DMS114 treated with DMSO at 0.1 percent for 48 hours (cell line): ENCODE measurements at regions not wholly inside any gene's neighbourhood (a gene's known extent, or its start where the extent isn't known, plus 50 kb on each side); places are given as distances from the start of the nearest gene placed in this dataset.

Experiments
- DNase-seq: peaks from one replicate; lab custom pipeline; 2025; ENCODE audit not compliant: unreplicated experiment; lab: John Stamatoyannopoulos, UW

DNA sequence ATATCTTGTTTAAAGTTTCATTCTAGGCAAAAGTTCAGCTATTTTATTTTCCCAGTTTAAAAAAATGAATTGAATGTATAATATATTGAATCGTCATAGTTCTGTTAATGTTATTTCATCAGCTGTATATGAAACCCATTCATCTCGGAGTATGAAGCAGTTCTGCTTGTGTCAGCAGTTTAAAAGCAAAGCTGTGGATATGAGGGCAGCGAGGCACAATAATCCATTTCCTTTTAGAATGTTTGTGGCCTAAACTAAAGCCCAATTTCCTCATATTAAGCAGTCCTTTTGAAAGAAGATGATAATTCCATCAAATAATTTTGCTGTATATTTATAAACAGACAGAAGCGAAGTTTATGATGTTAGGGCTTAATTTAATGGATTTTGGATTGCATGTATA is 300.1 kb downstream of the SAMD5 start:
- DNase-seq: no peak

DNA sequence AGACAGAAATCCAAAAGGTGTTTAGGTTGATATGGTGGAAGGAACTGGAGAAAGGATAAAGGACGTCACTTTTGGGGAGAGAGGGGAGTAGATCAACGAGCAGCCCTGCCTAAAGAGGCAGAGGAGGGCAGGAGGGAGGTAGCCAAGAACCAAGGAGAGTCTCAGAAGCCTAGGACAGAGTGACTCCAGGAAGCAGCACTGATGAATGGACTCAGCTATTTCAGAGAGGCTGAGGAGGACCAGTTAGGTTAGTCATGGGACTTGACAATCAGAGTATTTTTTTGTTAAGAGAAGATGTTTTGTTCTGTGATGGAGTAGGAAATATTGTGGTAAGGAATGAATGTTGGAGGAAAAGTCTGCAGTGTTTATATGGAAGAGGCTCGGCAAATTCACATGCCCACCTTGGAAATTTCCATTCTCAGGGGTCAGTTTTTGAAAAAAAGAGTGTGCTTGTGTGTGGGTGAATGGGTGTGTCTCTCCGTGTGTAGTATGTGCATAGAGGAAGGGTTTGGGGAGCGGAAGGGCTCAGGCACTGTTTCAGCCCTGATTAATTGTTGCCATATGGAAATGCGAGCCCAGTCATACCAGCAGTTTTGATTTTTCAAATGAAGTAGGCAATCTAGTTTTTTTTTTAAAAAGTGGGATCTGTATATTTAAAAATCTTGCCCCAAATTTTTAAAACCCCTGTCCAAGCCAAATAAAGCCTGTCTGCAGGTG is 303.6 kb downstream of the SAMD5 start:
- no peak for DNase-seq

GRCh38 chr6:147817042-147817689 is 308.7 kb downstream of the SAMD5 start:
- no peak for DNase-seq

GRCh38 chr6:147820520-147820919 is 312.0 kb downstream of the SAMD5 start:
- DNase-seq: no peak

- no peak for DNase-seq
Measured at GRCh38 chr6:147821295-147821897, 312.9 kb downstream of the SAMD5 start.

DNA sequence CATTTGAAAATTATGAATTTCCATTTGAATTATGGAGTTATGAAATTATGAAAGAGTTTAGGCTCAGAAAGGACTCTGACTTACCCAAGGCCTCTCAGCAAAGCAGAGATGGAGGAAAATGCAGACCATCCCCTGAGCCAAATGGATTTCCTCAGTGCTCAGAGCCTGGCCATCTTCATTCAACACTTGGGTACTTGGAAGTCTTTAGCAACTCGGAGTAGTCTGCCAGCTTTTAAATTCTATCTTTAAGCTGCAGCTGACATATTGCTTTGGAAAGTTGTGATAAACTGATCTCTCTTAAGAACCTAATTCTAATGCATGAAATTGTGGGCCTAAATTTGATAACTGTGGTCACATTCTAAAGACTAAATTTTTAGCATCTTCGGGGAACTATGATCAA is 315.4 kb downstream of the SAMD5 start:
- DNase-seq: no peak

DNA sequence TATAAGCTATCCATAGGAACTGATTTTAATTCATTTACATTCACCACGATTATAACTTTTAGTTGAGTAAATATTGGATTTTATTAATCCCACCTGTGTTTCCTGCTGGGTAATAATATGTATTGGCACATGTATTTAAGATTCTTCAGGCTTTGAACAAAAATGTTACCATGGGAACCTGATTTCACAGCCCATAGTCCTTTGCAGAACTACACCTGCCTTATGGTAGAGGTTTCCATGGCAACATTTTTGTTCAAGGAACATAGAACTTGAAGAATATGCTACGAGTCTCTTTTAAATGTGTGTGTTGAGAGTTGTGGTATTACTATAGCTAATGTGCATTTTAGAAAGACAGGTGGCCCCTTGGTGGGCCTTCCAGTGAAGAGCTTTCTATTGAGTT is 317.4 kb downstream of the SAMD5 start:
- DNase-seq: no peak

GRCh38 chr6:147826698-147827097 is 318.2 kb downstream of the SAMD5 start:
- DNase-seq: no peak

DNA sequence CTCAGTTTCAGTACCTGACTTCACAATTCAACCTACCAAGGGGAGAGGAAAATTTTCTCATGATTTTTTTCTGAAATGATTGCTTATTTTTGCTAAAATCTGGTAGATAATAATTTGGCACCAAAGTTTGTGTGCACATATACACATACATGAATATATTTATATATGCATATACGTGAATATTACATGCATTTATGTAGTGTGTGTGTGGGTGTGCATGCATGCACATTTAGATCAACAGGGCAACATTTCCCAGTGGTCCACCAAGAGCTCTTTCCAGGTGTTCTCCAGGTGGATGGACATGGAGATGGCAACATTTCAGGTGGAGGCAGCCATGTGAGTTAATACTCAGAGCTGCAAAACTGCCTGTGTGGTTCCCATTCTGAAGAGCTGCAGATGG is 320.9 kb downstream of the SAMD5 start:
- DNase-seq: no peak

- DNase-seq: no peak
Measured at GRCh38 chr6:147829835-147830234, 321.3 kb downstream of the SAMD5 start.

DNA sequence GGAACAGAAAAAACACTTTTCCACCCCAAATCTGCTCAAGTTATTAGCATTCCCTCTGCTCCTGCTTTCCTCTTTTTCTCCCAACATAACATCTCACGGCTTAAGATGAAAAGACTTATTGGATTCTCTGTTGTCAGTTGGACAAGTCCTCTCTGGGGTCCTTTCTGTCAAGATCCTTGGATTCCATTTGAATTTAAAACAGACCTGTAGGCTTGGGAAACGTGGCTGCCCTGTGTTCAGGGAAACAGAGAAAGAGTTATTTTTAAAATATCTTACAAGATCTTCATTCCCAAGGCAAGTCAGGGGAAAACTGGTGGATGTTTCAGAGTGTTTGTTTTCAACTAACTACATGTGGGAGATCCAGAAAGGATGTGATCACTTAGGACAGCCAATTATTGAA is 322.9 kb downstream of the SAMD5 start:
- no peak for DNase-seq

GRCh38 chr6:147833607-147834006 is 325.1 kb downstream of the SAMD5 start:
- no peak for DNase-seq

DNA sequence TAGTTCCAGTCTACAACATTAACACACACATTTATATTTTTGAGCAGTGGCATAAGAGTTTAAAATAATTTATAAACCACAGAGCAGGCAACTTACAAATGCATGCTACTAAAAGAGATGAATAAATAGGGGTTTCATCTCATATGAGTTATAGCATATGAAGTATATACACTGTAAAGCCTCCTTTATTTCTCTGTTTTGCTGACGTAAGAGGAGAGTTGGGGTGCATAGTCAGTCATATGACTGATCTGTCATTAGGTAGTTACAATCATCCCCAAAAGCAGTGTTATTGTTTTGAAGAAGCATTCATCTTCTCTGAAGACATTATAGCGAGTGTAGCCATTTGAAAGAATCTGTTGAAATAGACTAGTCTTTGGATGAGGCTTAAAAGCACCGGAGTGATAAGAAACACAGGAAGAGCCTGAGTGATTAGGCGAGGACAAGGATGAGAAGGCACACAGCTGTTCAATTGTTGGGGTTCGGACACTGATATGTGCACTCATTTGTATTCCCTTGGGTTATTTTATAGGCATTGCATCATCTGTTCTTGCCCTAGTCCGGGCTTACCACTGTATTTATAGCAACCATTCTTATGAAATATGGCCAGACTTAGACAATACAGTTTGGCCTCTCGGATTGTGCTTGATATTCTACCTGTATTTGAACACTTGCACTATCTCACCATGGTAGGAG is 325.7 kb downstream of the SAMD5 start:
- no peak for DNase-seq

DNA sequence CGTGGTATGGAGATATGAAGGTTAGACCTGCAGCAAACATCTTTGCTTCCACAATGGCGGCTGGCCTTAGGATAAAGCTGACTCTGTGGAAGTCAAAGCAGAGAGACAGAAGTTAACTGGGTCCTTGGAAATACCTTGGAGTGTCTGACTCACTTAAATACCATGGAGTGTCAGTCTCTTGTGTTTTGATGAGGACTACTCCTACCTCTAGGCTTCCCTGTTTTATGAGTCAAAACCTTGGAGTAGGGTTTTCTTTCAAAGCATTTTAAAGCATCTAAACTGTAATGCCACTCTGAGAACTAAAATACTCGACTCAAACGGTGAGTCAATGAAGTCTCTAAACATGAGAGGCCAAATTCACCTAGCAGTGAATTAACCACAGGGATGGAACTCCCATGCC is 329.1 kb downstream of the SAMD5 start:
- DNase-seq: no peak

GRCh38 chr6:147839708-147840610 is 331.5 kb downstream of the SAMD5 start:
- DNase-seq: no peak

- DNase-seq: no peak
Measured at GRCh38 chr6:147841547-147842148, 333.2 kb downstream of the SAMD5 start.

DNA sequence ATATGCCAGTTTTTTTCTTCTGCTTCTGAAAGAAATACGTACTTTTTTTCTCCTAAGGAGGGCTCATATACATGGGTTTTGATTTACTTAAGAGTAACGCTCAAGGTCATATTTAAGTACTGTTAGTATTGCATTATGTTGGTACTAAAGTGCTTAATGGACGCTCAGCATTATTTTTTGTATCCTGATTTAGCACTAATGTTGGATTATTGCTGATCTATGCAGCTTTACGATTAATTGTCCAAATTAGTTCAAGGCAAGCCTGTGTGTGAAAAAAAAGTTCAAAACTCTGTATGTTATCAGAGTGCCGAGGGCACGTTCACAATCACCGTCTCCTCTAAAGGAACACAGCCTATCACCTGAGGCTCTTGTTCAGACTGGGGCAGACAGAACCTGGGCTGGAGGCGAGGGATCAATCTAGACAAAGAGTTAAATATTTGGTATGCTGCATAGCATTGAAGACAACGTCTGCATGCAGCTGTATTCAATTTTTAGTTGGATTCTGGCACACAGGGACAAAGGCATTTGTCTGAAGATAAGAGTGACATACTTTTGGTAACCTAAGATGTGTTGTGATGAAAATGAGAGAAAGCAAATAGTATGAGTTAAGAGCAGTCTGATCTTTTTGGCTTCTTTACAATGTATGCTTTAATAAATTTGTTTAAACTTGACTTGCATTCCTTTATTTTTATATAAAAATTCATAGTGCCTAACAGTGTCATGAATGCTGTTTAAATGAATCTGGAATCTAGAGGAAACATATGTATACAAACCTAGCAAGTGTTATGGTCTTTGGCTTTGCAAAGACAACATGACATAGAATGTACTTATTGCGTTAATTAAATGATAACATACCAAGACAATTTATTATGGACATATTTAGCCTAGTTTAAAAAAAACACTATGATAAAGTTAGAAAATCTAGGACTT is 341.2 kb downstream of the SAMD5 start:
- DNase-seq: no peak

- no peak for DNase-seq
Measured at GRCh38 chr6:147852772-147853171, 344.3 kb downstream of the SAMD5 start.

DNA sequence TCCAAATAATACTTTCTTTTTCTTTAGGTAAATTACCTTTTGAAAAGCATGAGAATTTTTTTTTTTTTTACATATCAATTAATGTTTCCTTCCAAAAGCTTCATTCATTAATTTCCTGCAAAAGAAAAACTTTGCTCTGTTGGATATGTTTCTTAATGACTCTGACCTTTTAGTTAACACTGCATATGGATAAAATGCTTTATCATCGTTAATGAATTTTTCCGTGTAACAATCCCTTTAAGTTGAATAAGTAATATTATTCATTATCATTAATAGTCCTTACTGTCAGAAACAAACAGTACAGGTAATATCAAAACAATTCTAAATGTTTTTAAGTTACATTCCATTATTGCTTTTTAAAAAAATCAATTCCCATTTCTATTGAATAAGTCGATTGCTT is 345.1 kb downstream of the SAMD5 start:
- no peak for DNase-seq
